Calu3 (cell line): ENCODE measurements at regions not wholly inside any gene's neighbourhood (a gene's known extent, or its start where the extent isn't known, plus 50 kb on each side); places are given as distances from the start of the nearest gene placed in this dataset.
A peak's percentile ranks its signal among the peaks of the same experiment; 100 is the strongest.

ENCODE experiments used
- BruUV-seq: library from RNA; stranded (reverse); fragments of 400-500 nt; replicated peaks from 2 replicates; lab custom pipeline; 2021; lab: Mats Ljungman, UMichigan
- CTCF ChIA-PET: fragments of 300-600 bp; sonication (Branson Sonifier 250); formaldehyde crosslinking; loops from one replicate; lab custom pipeline; 2022; ENCODE audit warnings: antibody characterized with exemption; lab: Charles Lee
- DNase-seq: peaks from one replicate; pipeline ENCODE4 v3.0.0; 2022
- H3K27ac Mint-ChIP-seq: one replicate; pipeline ENCODE4 v1.8.0; 2022; ENCODE audit warnings: mixed read lengths; ENCODE audit not compliant: unreplicated experiment
- H3K27me3 Mint-ChIP-seq: one replicate; pipeline ENCODE4 v1.8.0; 2022; ENCODE audit warnings: mixed read lengths; ENCODE audit not compliant: unreplicated experiment
- H3K36me3 Mint-ChIP-seq: one replicate; pipeline ENCODE4 v1.8.0; 2022; ENCODE audit warnings: mild to moderate bottlenecking, moderate library complexity, mixed read lengths; ENCODE audit not compliant: insufficient read depth, unreplicated experiment
- H3K4me1 Mint-ChIP-seq: one replicate; pipeline ENCODE4 v1.8.0; 2022; ENCODE audit warnings: mild to moderate bottlenecking, low read depth, mixed read lengths; ENCODE audit not compliant: unreplicated experiment
- H3K4me3 Mint-ChIP-seq: one replicate; pipeline ENCODE4 v1.8.0; 2022; ENCODE audit warnings: mild to moderate bottlenecking, low read depth, moderate library complexity, mixed read lengths; ENCODE audit not compliant: unreplicated experiment
- H3K9me3 Mint-ChIP-seq: one replicate; pipeline ENCODE4 v1.8.0; 2022; ENCODE audit warnings: low read depth, mixed read lengths; ENCODE audit not compliant: unreplicated experiment
- CTCF ChIP-seq: fragments of 200-600 bp; IDR thresholded peaks from one replicate; pipeline ENCODE4 v1.8.0; 2022; ENCODE audit warnings: antibody characterized with exemption; ENCODE audit not compliant: unreplicated experiment
- intact Hi-C: fragments of 100-400 bp; cut with micrococcal nuclease; formaldehyde crosslinking; loops from one replicate; pipeline ENCODE4 v1.10.0; 2022; ENCODE audit not compliant: unreplicated experiment

GRCh38 chr3:168342946-168343850 is 247.5 kb upstream of the GOLIM4 start:
- H3K27me3 Mint-ChIP-seq, result no peaks in the 10 kb centered on the region
- intact Hi-C loops, result loop anchor here (5.0 kb wide), 1 partner anchor 74 kb away; no protein-coding TSS in a partner anchor
- peaks cover 35% of the 10 kb centered on the region for H3K4me1 Mint-ChIP-seq
- H3K36me3 Mint-ChIP-seq, result no peaks in the 10 kb centered on the region
- TF ChIP-seq CTCF, result no peak
- no peak overlapping the region for H3K4me3 Mint-ChIP-seq
- no peaks in the 10 kb centered on the region for H3K9me3 Mint-ChIP-seq
- DNase-seq, result no peak
- BruUV-seq, result no TSS peak
- CTCF ChIA-PET, result interaction anchor here (1.0 kb wide), 1 partner anchor 132 kb away, joined by 3 read pairs; no protein-coding TSS in a partner anchor
- H3K27ac Mint-ChIP-seq, result no peak overlapping the region

GRCh38 chr3:168341956-168342936 is 246.5 kb upstream of the GOLIM4 start:
- CTCF ChIA-PET, result interaction anchor here (1.0 to 1.4 kb wide), 2 partner anchors 10 to 131 kb away, joined by 3 read pairs; no protein-coding TSS in a partner anchor
- H3K4me3 Mint-ChIP-seq, result no peak overlapping the region
- H3K9me3 Mint-ChIP-seq, result no peaks in the 10 kb centered on the region
- no peak for TF ChIP-seq CTCF
- no peaks in the 10 kb centered on the region for H3K36me3 Mint-ChIP-seq
- H3K4me1 Mint-ChIP-seq, result peaks cover 35% of the 10 kb centered on the region
- intact Hi-C loops, result loop anchor here (5.0 kb wide), 1 partner anchor 75 kb away; no protein-coding TSS in a partner anchor
- no peak overlapping the region for H3K27ac Mint-ChIP-seq
- no peaks in the 10 kb centered on the region for H3K27me3 Mint-ChIP-seq
- no TSS peak for BruUV-seq
- no peak for DNase-seq

GRCh38 chr3:168341192-168341815 is 245.6 kb upstream of the GOLIM4 start:
- peaks cover 27% of the 10 kb centered on the region for H3K4me1 Mint-ChIP-seq
- H3K36me3 Mint-ChIP-seq, result no peaks in the 10 kb centered on the region
- intact Hi-C loops, result loop anchor here (5.0 kb wide), 1 partner anchor 76 kb away; no protein-coding TSS in a partner anchor
- no TSS peak for BruUV-seq
- H3K27me3 Mint-ChIP-seq, result no peaks in the 10 kb centered on the region
- no peak for TF ChIP-seq CTCF
- CTCF ChIA-PET, result interaction anchor here (1.0 to 1.4 kb wide), 3 partner anchors 9 to 18 kb away, joined by 3 to 4 read pairs (median 4); no protein-coding TSS in a partner anchor
- H3K27ac Mint-ChIP-seq, result no peak overlapping the region
- H3K9me3 Mint-ChIP-seq, result no peaks in the 10 kb centered on the region
- H3K4me3 Mint-ChIP-seq, result no peak overlapping the region
- DNase-seq, result peak; percentile 21

GRCh38 chr3:168338161-168338560 is 242.4 kb upstream of the GOLIM4 start:
- no peak for TF ChIP-seq CTCF
- intact Hi-C loops, result no loop called here
- H3K27me3 Mint-ChIP-seq, result no peaks in the 10 kb centered on the region
- H3K36me3 Mint-ChIP-seq, result no peaks in the 10 kb centered on the region
- no peak overlapping the region for H3K4me3 Mint-ChIP-seq
- no peak overlapping the region for H3K27ac Mint-ChIP-seq
- CTCF ChIA-PET, result no interaction called here
- peaks cover 20% of the 10 kb centered on the region for H3K4me1 Mint-ChIP-seq
- DNase-seq, result no peak
- BruUV-seq, result no TSS peak
- no peaks in the 10 kb centered on the region for H3K9me3 Mint-ChIP-seq
